HCT116 (cell line): ENCODE measurements at regions not wholly inside any gene's neighbourhood (a gene's known extent, or its start where the extent isn't known, plus 50 kb on each side); places are given as distances from the start of the nearest gene placed in this dataset.

Source experiments
- ATAC-seq: fragments of 200-7000 bp; cut with Tn5 transposase; 2 replicates; pipeline ENCODE4 v1.9.1; 2020; ENCODE audit warnings: mild to moderate bottlenecking, moderate library complexity
- BruUV-seq: library from RNA; stranded (reverse); fragments of 400-500 nt; replicated peaks from 2 replicates; lab custom pipeline; 2021; lab: Mats Ljungman, UMichigan
- CTCF ChIA-PET: fragments of 300-600 bp; sonication (Branson Sonifier 250); formaldehyde crosslinking; loops from one replicate; lab custom pipeline; 2021; ENCODE audit warnings: antibody characterized with exemption; lab: Charles Lee
- POLR2A ChIA-PET: fragments of 300-600, 350-600 bp; sonication (Branson Sonifier 250); formaldehyde crosslinking; loops from one replicate; lab custom pipeline; 2021; ENCODE audit warnings: antibody characterized with exemption; lab: Charles Lee
- RAD21 ChIA-PET, 2 experiments: fragments of 300-600 bp; sonication (Branson Sonifier 250); formaldehyde crosslinking; loops; one replicate each; lab custom pipeline; 2023; ENCODE audit warnings: low total read pairs in 2 of 2; ENCODE audit not compliant: uncharacterized antibody in 2 of 2, unreplicated experiment in 2 of 2, low non-redundant PET in 1 of 2; lab: Charles Lee
- DNase-seq: peaks from one replicate; pipeline ENCODE4 v3.0.0-alpha.2; 2010; ENCODE audit warnings: low read depth, low spot score
- H2AFZ ChIP-seq: fragments of 200-600 bp; shearing (Covaris generic), sonication (generic); 2 replicates; pipeline ENCODE4 v1.6.1; 2017; ENCODE audit warnings: low read depth, mixed run types, mixed read lengths, antibody characterized with exemption, low read length; ENCODE audit not compliant: poor library complexity, severe bottlenecking
- H3K27ac ChIP-seq: 2 replicates; pipeline ENCODE4 v1.5.1; 2012; ENCODE audit warnings: low read depth, low read length
- H3K27me3 ChIP-seq: fragments of 200-600 bp; sonication (generic); 2 replicates; pipeline ENCODE4 v1.6.1; 2016; ENCODE audit warnings: mixed run types, low read length, mixed read lengths; ENCODE audit not compliant: insufficient read depth
- H3K36me3 ChIP-seq, 2 experiments: fragments of 200-500 bp in 1 of 2; fragments of 200-600 bp in 1 of 2; sonication (Bioruptor generic) in 1 of 2; sonication (generic) in 1 of 2; 2 replicates each; pipeline versions ENCODE4 v1.5.1 to v1.6.1; 2014 to 2016; ENCODE audit warnings: low read length in 2 of 2, inconsistent platforms in 1 of 2, mixed read lengths in 1 of 2, mixed run types in 1 of 2; ENCODE audit not compliant: insufficient read depth in 2 of 2, control insufficient read depth in 1 of 2
- H3K4me1 ChIP-seq, 2 experiments: fragments of 200-600 bp in 1 of 2; sonication (generic) in 1 of 2; 2 replicates each; pipeline versions ENCODE4 v1.5.1 to v1.6.1; 2012 to 2017; ENCODE audit warnings: low read length in 2 of 2, inconsistent platforms in 1 of 2, mild to moderate bottlenecking in 1 of 2, mixed read lengths in 1 of 2, mixed run types in 1 of 2, moderate library complexity in 1 of 2; ENCODE audit not compliant: insufficient read depth in 2 of 2, control insufficient read depth in 1 of 2
- H3K4me2 ChIP-seq: fragments of 200-600 bp; sonication (generic); 2 replicates; pipeline ENCODE4 v1.6.1; 2017; ENCODE audit warnings: mixed run types, low read length, mixed read lengths
- H3K4me3 ChIP-seq, 2 experiments: fragments of 200-600 bp in 1 of 2; sonication (generic) in 1 of 2; replicated peaks in 1 of 2; 2 replicates each; pipeline ENCODE4 v1.5.1; 2011 to 2016; ENCODE audit warnings: low read length in 2 of 2, control low read depth in 1 of 2, low read depth in 1 of 2, mild to moderate bottlenecking in 1 of 2, mixed read lengths in 1 of 2, mixed run types in 1 of 2
- H3K79me2 ChIP-seq: fragments of 200-600 bp; sonication (generic); 2 replicates; pipeline ENCODE4 v1.6.1; 2017; ENCODE audit warnings: mild to moderate bottlenecking, mixed run types, low read length, moderate library complexity, mixed read lengths; ENCODE audit not compliant: insufficient read depth
- H3K9ac ChIP-seq: fragments of 200-600 bp; sonication (generic); 2 replicates; pipeline ENCODE4 v1.6.1; 2016; ENCODE audit warnings: low read length, mixed read lengths
- H3K9me2 ChIP-seq: fragments of 200-600 bp; sonication (generic), shearing (Covaris generic); 2 replicates; pipeline ENCODE4 v1.6.1; 2017; ENCODE audit warnings: mixed run types, mild to moderate bottlenecking, moderate library complexity; ENCODE audit not compliant: insufficient read depth
- H3K9me3 ChIP-seq, 2 experiments: fragments of 200-500 bp in 1 of 2; fragments of 200-600 bp in 1 of 2; sonication (Bioruptor generic) in 1 of 2; sonication (generic) in 1 of 2; 2 replicates each; pipeline ENCODE4 v1.6.1; 2014 to 2017; ENCODE audit warnings: low read length in 2 of 2, mixed read lengths in 2 of 2, inconsistent platforms in 1 of 2, low read depth in 1 of 2, mild to moderate bottlenecking in 1 of 2, mixed run types in 1 of 2, moderate library complexity in 1 of 2; ENCODE audit not compliant: control insufficient read depth in 1 of 2, insufficient read depth in 1 of 2
- H4K20me1 ChIP-seq: fragments of 200-600 bp; sonication (generic), shearing (Covaris generic); 2 replicates; pipeline ENCODE4 v1.6.1; 2017; ENCODE audit warnings: mixed run types, mild to moderate bottlenecking, moderate library complexity; ENCODE audit not compliant: insufficient read depth
- ATF3 ChIP-seq: IDR thresholded peaks from 2 replicates; pipeline ENCODE4 v1.6.1; 2012
- CBX3 ChIP-seq: IDR thresholded peaks from 2 replicates; pipeline ENCODE4 v1.6.1; 2012; ENCODE audit warnings: low read depth
- EGR1 ChIP-seq: IDR thresholded peaks from 2 replicates; pipeline ENCODE4 v1.6.1; 2012; ENCODE audit warnings: low read depth
- EZH2 ChIP-seq: fragments of 200-600 bp; sonication (generic); IDR thresholded peaks from 2 replicates; pipeline ENCODE4 v1.6.1; 2017; ENCODE audit warnings: antibody characterized with exemption, mixed run types
- FOSL1 ChIP-seq: IDR thresholded peaks from 2 replicates; pipeline ENCODE4 v1.6.1; 2012; ENCODE audit warnings: low read depth
- POLR2AphosphoS5 ChIP-seq: IDR thresholded peaks from 2 replicates; pipeline ENCODE4 v1.6.1; 2011; ENCODE audit warnings: mild to moderate bottlenecking, low read depth, low read length, moderate library complexity
- SRF ChIP-seq: IDR thresholded peaks from 2 replicates; pipeline ENCODE4 v1.6.1; 2012; ENCODE audit warnings: low read depth
- TCF7L2 ChIP-seq: IDR thresholded peaks from 2 replicates; pipeline ENCODE4 v1.7.0; 2011; ENCODE audit warnings: borderline replicate concordance, inconsistent platforms; ENCODE audit not compliant: insufficient read depth, insufficient read length; ENCODE audit errors: extremely low read depth
- ZBTB33 ChIP-seq: IDR thresholded peaks from 2 replicates; pipeline ENCODE4 v1.6.1; 2011; ENCODE audit warnings: mild to moderate bottlenecking, low read length, moderate library complexity; ENCODE audit not compliant: insufficient replicate concordance; ENCODE audit errors: extremely low read depth
- ZFX ChIP-seq: fragments of 450-650 bp; IDR thresholded peaks from 2 replicates; pipeline ENCODE4 v1.6.1; 2017
- ZNF274 ChIP-seq: fragments of 200-500 bp; sonication (Bioruptor generic); IDR thresholded peaks from 2 replicates; pipeline ENCODE4 v1.6.1; 2014; ENCODE audit warnings: mild to moderate bottlenecking, low read depth, low read length, inconsistent platforms
- intact Hi-C: fragments of 100-400 bp; cut with micrococcal nuclease; formaldehyde crosslinking; loops from 2 replicates; pipeline ENCODE4 v1.10.0; 2022

GRCh38 chr20:60116128-60116909 lies 158.1 kb downstream of the CDH26 start:
- H3K4me2 ChIP-seq: no peak overlapping the region
- H3K27me3 ChIP-seq: peaks cover 34% of the 10 kb centered on the region
- H3K9me2 ChIP-seq: no peaks in the 10 kb centered on the region
- POLR2A ChIA-PET: no interaction called here
- TF ChIP-seq TCF7L2: no peak
- no peak for TF ChIP-seq SRF
- TF ChIP-seq FOSL1: no peak
- no peak for TF ChIP-seq EZH2
- TF ChIP-seq ZBTB33: no peak
- no peak for TF ChIP-seq CBX3
- TF ChIP-seq EGR1: no peak
- TF ChIP-seq ZFX: no peak
- no peak for TF ChIP-seq ZNF274
- no peak for TF ChIP-seq POLR2AphosphoS5
- no peak for TF ChIP-seq ATF3
- no peaks in the 10 kb centered on the region for H3K4me1 ChIP-seq
- H3K79me2 ChIP-seq: no peaks in the 10 kb centered on the region
- H3K9ac ChIP-seq: no peak overlapping the region
- RAD21 ChIA-PET: no interaction called here
- H3K4me3 ChIP-seq: no peak overlapping the region
- no peaks in the 10 kb centered on the region for H3K9me3 ChIP-seq
- DNase-seq: no peak
- H4K20me1 ChIP-seq: no peaks in the 10 kb centered on the region
- ATAC-seq: no peak
- intact Hi-C loops: no loop called here
- H3K36me3 ChIP-seq: no peaks in the 10 kb centered on the region
- no peak overlapping the region for H3K27ac ChIP-seq
- no TSS peak for BruUV-seq
- CTCF ChIA-PET: no interaction called here
- no peak overlapping the region for H2AFZ ChIP-seq
